RWPE2 (cell line): ENCODE measurements at regions not wholly inside any gene's neighbourhood (a gene's known extent, or its start where the extent isn't known, plus 50 kb on each side); places are given as distances from the start of the nearest gene placed in this dataset.
"Not testable (repeated sequence)": the region's sequence is repeated elsewhere in the genome, so short reads cannot be mapped to it uniquely, and the experiment has no call there.

Experiments used
- ATAC-seq: fragments of 200-7000 bp; cut with Tn5 transposase; 3 replicates; pipeline ENCODE4 v1.9.1; 2021; ENCODE audit warnings: low read depth
- DNase-seq: peaks from one replicate; pipeline ENCODE4 v3.0.0-alpha.2; 2020; ENCODE audit warnings: low spot score
- H3K27ac ChIP-seq: fragments of 450-650 bp; 2 replicates; pipeline ENCODE4 v1.5.1; 2017; ENCODE audit warnings: mild to moderate bottlenecking; ENCODE audit not compliant: poor library complexity, severe bottlenecking
- H3K27me3 ChIP-seq: fragments of 250-450 bp; sonication (Bioruptor Pico); 2 replicates; pipeline ENCODE4 v1.5.1; 2021; ENCODE audit warnings: mild to moderate bottlenecking, moderate library complexity; ENCODE audit not compliant: insufficient read depth, poor library complexity, severe bottlenecking
- H3K36me3 ChIP-seq: fragments of 250-450 bp; sonication (Bioruptor Pico); 2 replicates; pipeline ENCODE4 v1.5.1; 2020; ENCODE audit warnings: low read depth, mild to moderate bottlenecking, moderate library complexity
- H3K4me1 ChIP-seq: fragments of 250-450 bp; sonication (Bioruptor Pico); 2 replicates; pipeline ENCODE4 v1.5.1; 2021; ENCODE audit warnings: mild to moderate bottlenecking, moderate library complexity; ENCODE audit not compliant: insufficient read depth, poor library complexity, severe bottlenecking
- H3K4me3 ChIP-seq: fragments of 250-450 bp; sonication (Bioruptor Pico); 2 replicates; pipeline ENCODE4 v1.5.1; 2021; ENCODE audit warnings: mild to moderate bottlenecking, moderate library complexity; ENCODE audit not compliant: severe bottlenecking
- H3K9me3 ChIP-seq: fragments of 250-450 bp; sonication (Bioruptor Pico); 2 replicates; pipeline ENCODE4 v1.5.1; 2021; ENCODE audit warnings: mild to moderate bottlenecking, moderate library complexity; ENCODE audit not compliant: severe bottlenecking
- CTCF ChIP-seq: fragments of 450-650 bp; IDR thresholded peaks from one replicate; pipeline ENCODE4 v1.5.1; 2017; ENCODE audit warnings: mild to moderate bottlenecking, moderate library complexity; ENCODE audit not compliant: poor library complexity, severe bottlenecking

GRCh38 chr20:43349841-43350240 is 107.9 kb upstream of the SRSF6 start:
- H3K27me3 ChIP-seq: peaks cover 34% of the 10 kb centered on the region
- DNase-seq: no peak
- ATAC-seq: no peak

GRCh38 chr20:43347839-43348238 is 109.9 kb upstream of the SRSF6 start:
- DNase-seq, H3K4me1 ChIP-seq, ATAC-seq: not testable (repeated sequence)

More at GRCh38 chr20:43349841-43350240, 107.9 kb upstream of the SRSF6 start:
- Histone ChIP-seq H3K4me3 (no peak overlapping the region), H3K36me3 (no peaks in the 10 kb centered on the region), H3K27ac (no peak overlapping the region), H3K4me1 (no peaks in the 10 kb centered on the region), H3K9me3 (no peaks in the 10 kb centered on the region)
- TF ChIP-seq CTCF: no peak

GRCh38 chr20:43345676-43346075 is 112.0 kb upstream of the SRSF6 start:
- ATAC-seq: no peak
- no peak for TF ChIP-seq CTCF
- Histone ChIP-seq H3K4me3 (no peak overlapping the region), H3K27ac (no peak overlapping the region), H3K9me3 (no peaks in the 10 kb centered on the region), H3K27me3 (peaks cover 34% of the 10 kb centered on the region), H3K4me1 (no peaks in the 10 kb centered on the region), H3K36me3 (no peaks in the 10 kb centered on the region)
- DNase-seq: no peak

More at GRCh38 chr20:43347839-43348238, 109.9 kb upstream of the SRSF6 start:
- H3K27ac ChIP-seq, H3K4me3 ChIP-seq, H3K9me3 ChIP-seq, H3K36me3 ChIP-seq: not testable (repeated sequence)
- peaks cover 34% of the 10 kb centered on the region for H3K27me3 ChIP-seq

GRCh38 chr20:43341511-43341910 is 116.2 kb upstream of the SRSF6 start:
- Histone ChIP-seq H3K27me3 (peaks cover 9% of the 10 kb centered on the region), H3K4me3 (no peak overlapping the region), H3K36me3 (no peaks in the 10 kb centered on the region), H3K9me3 (no peaks in the 10 kb centered on the region), H3K27ac (no peak overlapping the region), H3K4me1 (no peaks in the 10 kb centered on the region)
- DNase-seq (no peak), ATAC-seq (no peak)
- no peak for TF ChIP-seq CTCF

- Histone ChIP-seq H3K4me3 (no peak overlapping the region), H3K36me3 (no peaks in the 10 kb centered on the region), H3K9me3 (peaks cover 18% of the 10 kb centered on the region), H3K27ac (no peak overlapping the region), H3K4me1 (no peaks in the 10 kb centered on the region), H3K27me3 (no peaks in the 10 kb centered on the region)
- DNase-seq (no peak), ATAC-seq (no peak)
- no peak for TF ChIP-seq CTCF
These were observed 120.7 kb upstream of the SRSF6 start for GRCh38 chr20:43337036-43337435.
